ENCODE measurements at regions not wholly inside any gene's neighbourhood (a gene's known extent, or its start where the extent isn't known, plus 50 kb on each side); places are given as distances from the start of the nearest gene placed in this dataset.
A peak's percentile ranks its signal among the peaks of the same experiment; 100 is the strongest.

- Histone ChIP-seq H3K27me3 (replicated peaks in 1 of 7) (peaks cover 0 to 7% (median 0%) of the 10 kb centered on the region in 7 donors), H3K36me3 (no peaks in the 10 kb centered on the region), H3K4me1 (peaks cover 0 to 24% (median 14%) of the 10 kb centered on the region in 6 donors), H3K4me3 (no peak overlapping the region), H3K9me3 (no peaks in the 10 kb centered on the region), H3K27ac (no peak overlapping the region)
- DNase-seq, result no peak
- intact Hi-C loops (cut with DNase I; ENCODE audit: low total_unique reads), result no loop called here
- 59 to 88% (median 77%) methylated on average over 4 of the region's 4 CpGs for WGBS, 5 donors
- no peak for TF ChIP-seq POLR2AphosphoS5 (IDR thresholded peaks at IDR 0.05)
- no peak for TF ChIP-seq POLR2A (IDR thresholded peaks at IDR 0.05)
- TF ChIP-seq CTCF (IDR thresholded peaks at IDR 0.05 in 8 of 11, conservative IDR thresholded peaks at IDR 0.05 in 3 of 11), result no peak
These were observed 97.7 kb upstream of the PKDCC start for GRCh38 chr2:41949883-41950665.

GRCh38 chr2:41950666-41950960 lies 97.2 kb upstream of the PKDCC start:
- Histone ChIP-seq H3K27me3 (replicated peaks in 1 of 7) (peaks cover 0 to 7% (median 0%) of the 10 kb centered on the region in 7 donors), H3K4me1 (peaks cover 0 to 29% (median 17%) of the 10 kb centered on the region in 6 donors), H3K36me3 (no peaks in the 10 kb centered on the region), H3K4me3 (no peak overlapping the region), H3K27ac (no peak overlapping the region), H3K9me3 (no peaks in the 10 kb centered on the region)
- TF ChIP-seq CTCF (IDR thresholded peaks at IDR 0.05 in 8 of 11, conservative IDR thresholded peaks at IDR 0.05 in 3 of 11) (no peak), POLR2AphosphoS5 (IDR thresholded peaks at IDR 0.05) (no peak), POLR2A (IDR thresholded peaks at IDR 0.05) (no peak)
- intact Hi-C loops (cut with DNase I; ENCODE audit: low total_unique reads), result no loop called here
- WGBS, 5 donors, result 77 to 100% (median 85%) methylated on average over 1 of the region's 1 CpG
- no peak for DNase-seq

- no peaks in the 10 kb centered on the region for H3K36me3 ChIP-seq
- H3K4me1 ChIP-seq, result peaks cover 0 to 31% (median 18%) of the 10 kb centered on the region in 6 donors
- intact Hi-C loops (cut with DNase I; ENCODE audit: low total_unique reads), result no loop called here
- TF ChIP-seq POLR2AphosphoS5 (IDR thresholded peaks at IDR 0.05) (peak in 1 of 3 donors; percentile 10), POLR2A (IDR thresholded peaks at IDR 0.05) (no peak)
- WGBS, 5 donors, result 77 to 86% (median 81%) methylated on average over 14 to 16 of the region's 16 CpGs
- peak overlapping the region in 4 of 8 donors; percentile 12 to 33 (median 23) for H3K27ac ChIP-seq
- H3K27me3 ChIP-seq (replicated peaks in 1 of 7), result no peaks in the 10 kb centered on the region
- H3K9me3 ChIP-seq, result no peaks in the 10 kb centered on the region
- DNase-seq, result no peak
- no peak overlapping the region for H3K4me3 ChIP-seq
These were observed 93.2 kb upstream of the PKDCC start for GRCh38 chr2:41954304-41955291.

- TF ChIP-seq POLR2AphosphoS5 (IDR thresholded peaks at IDR 0.05) (no peak), CTCF (IDR thresholded peaks at IDR 0.05 in 8 of 11, conservative IDR thresholded peaks at IDR 0.05 in 3 of 11) (no peak), POLR2A (IDR thresholded peaks at IDR 0.05) (no peak)
- Histone ChIP-seq H3K4me1 (peaks cover 0 to 31% (median 18%) of the 10 kb centered on the region in 6 donors), H3K9me3 (no peaks in the 10 kb centered on the region), H3K4me3 (no peak overlapping the region), H3K27me3 (replicated peaks in 1 of 7) (no peaks in the 10 kb centered on the region), H3K27ac (peak overlapping the region in 4 of 8 donors; percentile 12 to 33 (median 23)), H3K36me3 (no peaks in the 10 kb centered on the region)
- DNase-seq, result no peak
- 64 to 81% (median 72%) methylated on average over 5 of the region's 5 CpGs for WGBS, 5 donors
- intact Hi-C loops (cut with DNase I; ENCODE audit: low total_unique reads), result no loop called here
These were observed 92.3 kb upstream of the PKDCC start for GRCh38 chr2:41955316-41956043.
